H54 (cell line): ENCODE measurements at regions not wholly inside any gene's neighbourhood (a gene's known extent, or its start where the extent isn't known, plus 50 kb on each side); places are given as distances from the start of the nearest gene placed in this dataset.

Experiments
- DNase-seq: peaks from one replicate; pipeline ENCODE4 v3.0.0; 2011; ENCODE audit warnings: low spot score, mixed read lengths; ENCODE audit not compliant: insufficient read length
- FAIRE-seq: peaks from 3 replicates; lab custom pipeline; 2011; peaks lifted over from hg19 to GRCh38; lab: Jason Lieb, UNC
- POLR2A ChIP-seq: IDR thresholded peaks from 2 replicates; pipeline ENCODE4 v1.6.1; 2011; ENCODE audit warnings: low read depth, mild to moderate bottlenecking, low read length

GRCh38 chr17:28267720-28268609 lies 51.0 kb upstream of the TMEM97 start:
- DNase-seq (no peak), FAIRE-seq (no peak)
- no peak for TF ChIP-seq POLR2A

GRCh38 chr17:28268610-28269313 lies 50.2 kb upstream of the TMEM97 start:
- no peak for TF ChIP-seq POLR2A
- DNase-seq (no peak), FAIRE-seq (no peak)
